GM23338 (cell line): ENCODE measurements at regions not wholly inside any gene's neighbourhood (a gene's known extent, or its start where the extent isn't known, plus 50 kb on each side); places are given as distances from the start of the nearest gene placed in this dataset.
A peak's percentile ranks its signal among the peaks of the same experiment; 100 is the strongest.

Experiments used
- ATAC-seq: fragments of 200-7000 bp; cut with Tn5 transposase; 3 replicates; pipeline ENCODE4 v1.9.1; 2020
- DNase-seq: peaks from one replicate; pipeline ENCODE4 v3.0.0-alpha.2; 2015; ENCODE audit warnings: low spot score
- H2AFZ ChIP-seq: fragments of 200-600 bp; sonication (generic); 2 replicates; pipeline ENCODE4 v1.8.0; 2016; ENCODE audit warnings: antibody characterized with exemption, mild to moderate bottlenecking, moderate library complexity
- H3F3A ChIP-seq: fragments of 200-600 bp; sonication (generic); replicated peaks from 2 replicates; pipeline ENCODE4 v1.8.0; 2017; ENCODE audit warnings: antibody characterized with exemption, mixed run types, low read depth
- H3K27ac ChIP-seq: fragments of 200-600 bp; sonication (generic); 2 replicates; pipeline ENCODE4 v1.6.1; 2016; ENCODE audit warnings: low read depth
- H3K27me3 ChIP-seq: fragments of 200-600 bp; sonication (generic); 2 replicates; pipeline ENCODE4 v1.8.0; 2016; ENCODE audit warnings: mild to moderate bottlenecking, mixed run types, moderate library complexity; ENCODE audit not compliant: insufficient read depth
- H3K36me3 ChIP-seq: fragments of 200-600 bp; sonication (generic); 2 replicates; pipeline ENCODE4 v1.8.0; 2016; ENCODE audit warnings: mild to moderate bottlenecking; ENCODE audit not compliant: insufficient read depth
- H3K4me1 ChIP-seq: fragments of 200-600 bp; sonication (generic); 2 replicates; pipeline ENCODE4 v1.8.0; 2016; ENCODE audit warnings: mild to moderate bottlenecking, moderate library complexity; ENCODE audit not compliant: insufficient read depth
- H3K4me2 ChIP-seq: fragments of 200-600 bp; sonication (generic); 2 replicates; pipeline ENCODE4 v1.7.1; 2017; ENCODE audit warnings: mixed run types
- H3K4me3 ChIP-seq: fragments of 200-600 bp; sonication (generic); 2 replicates; pipeline ENCODE4 v1.6.1; 2016; ENCODE audit warnings: mixed run types
- H3K79me2 ChIP-seq: fragments of 200-600 bp; sonication (generic); replicated peaks from 2 replicates; pipeline ENCODE4 v1.8.0; 2017; ENCODE audit warnings: mild to moderate bottlenecking; ENCODE audit not compliant: insufficient read depth
- H3K9me2 ChIP-seq: fragments of 200-600 bp; sonication (generic); 2 replicates; pipeline ENCODE4 v1.8.0; 2017; ENCODE audit not compliant: insufficient read depth
- H4K20me1 ChIP-seq: fragments of 200-600 bp; sonication (generic); replicated peaks from 2 replicates; pipeline ENCODE4 v1.8.0; 2017; ENCODE audit warnings: mild to moderate bottlenecking; ENCODE audit not compliant: insufficient read depth
- H3K27ac Mint-ChIP-seq: 2 replicates; pipeline ENCODE4 v1.8.0; 2020; ENCODE audit warnings: inconsistent platforms, mild to moderate bottlenecking, moderate library complexity, mixed read lengths
- H3K27me3 Mint-ChIP-seq: 3 replicates; pipeline ENCODE4 v1.8.0; 2022; ENCODE audit warnings: low read depth, mild to moderate bottlenecking, moderate library complexity, mixed read lengths, inconsistent platforms; ENCODE audit not compliant: insufficient read depth, poor library complexity
- H3K36me3 Mint-ChIP-seq: 3 replicates; pipeline ENCODE4 v1.8.0; 2021; ENCODE audit warnings: low read depth, mild to moderate bottlenecking, inconsistent platforms, moderate library complexity, mixed read lengths
- H3K4me1 Mint-ChIP-seq: 3 replicates; pipeline ENCODE4 v1.8.0; 2020; ENCODE audit warnings: mild to moderate bottlenecking, inconsistent platforms, mixed read lengths
- H3K4me3 Mint-ChIP-seq: 3 replicates; pipeline ENCODE4 v1.8.0; 2021; ENCODE audit warnings: moderate library complexity, mild to moderate bottlenecking, inconsistent platforms, mixed read lengths
- H3K9me3 Mint-ChIP-seq: 3 replicates; pipeline ENCODE4 v1.8.0; 2020; ENCODE audit warnings: moderate library complexity, mild to moderate bottlenecking, inconsistent platforms, mixed read lengths
- CREB1 ChIP-seq: fragments of 250-450 bp; sonication (Bioruptor Pico); IDR thresholded peaks from 2 replicates; pipeline ENCODE4 v1.5.0; 2020; ENCODE audit warnings: low read depth, mild to moderate bottlenecking, moderate library complexity
- EZH2 ChIP-seq: fragments of 200-600 bp; sonication (generic); IDR thresholded peaks from one replicate; pipeline ENCODE4 v1.8.0; 2017; ENCODE audit warnings: antibody characterized with exemption, mild to moderate bottlenecking, low read depth; ENCODE audit not compliant: unreplicated experiment
- EZH2phosphoT487 ChIP-seq: fragments of 200-600 bp; sonication (generic); IDR thresholded peaks from one replicate; pipeline ENCODE4 v1.8.1; 2018; ENCODE audit warnings: antibody characterized with exemption; ENCODE audit not compliant: unreplicated experiment
- JUNB ChIP-seq: IDR thresholded peaks from one replicate; pipeline ENCODE4 v1.6.1; 2016; ENCODE audit warnings: antibody characterized with exemption; ENCODE audit not compliant: unreplicated experiment
- NANOG ChIP-seq: IDR thresholded peaks from 2 replicates; pipeline ENCODE4 v1.6.1; 2016; ENCODE audit warnings: antibody characterized with exemption, borderline replicate concordance
- POLR2AphosphoS5 ChIP-seq: IDR thresholded peaks from 2 replicates; pipeline ENCODE4 v1.6.1; 2016; ENCODE audit warnings: antibody characterized with exemption, low read depth
- STAT1 ChIP-seq: IDR thresholded peaks from one replicate; pipeline ENCODE4 v1.6.1; 2016; ENCODE audit warnings: antibody characterized with exemption; ENCODE audit not compliant: unreplicated experiment
- ZNF114 ChIP-seq: fragments of 250-450 bp; sonication (Bioruptor Pico); IDR thresholded peaks from 2 replicates; pipeline ENCODE4 v1.5.0; 2020; ENCODE audit warnings: mild to moderate bottlenecking, moderate library complexity
- ZNF331 ChIP-seq: fragments of 250-450 bp; sonication (Bioruptor Pico); IDR thresholded peaks from 2 replicates; pipeline ENCODE4 v1.5.0; 2020; ENCODE audit warnings: low read depth, mild to moderate bottlenecking, moderate library complexity
- TF ChIP-seq, protein P1 (sequence below): IDR thresholded peaks from 2 replicates; pipeline ENCODE4 v1.6.1; 2016; ENCODE audit warnings: antibody characterized with exemption
- TF ChIP-seq, protein P2 (sequence below), 2 experiments: fragments of 200-600 bp in 1 of 2; sonication (generic) in 1 of 2; conservative IDR thresholded peaks; 2 replicates each; pipeline versions ENCODE4 v1.5.1 to v1.6.1; 2016 to 2017; ENCODE audit warnings: antibody characterized with exemption in 2 of 2, low read depth in 2 of 2, mild to moderate bottlenecking in 2 of 2, moderate library complexity in 1 of 2
- TF ChIP-seq, protein P3 (sequence below): fragments of 250-450 bp; sonication (Bioruptor Pico); IDR thresholded peaks from 2 replicates; pipeline ENCODE4 v1.5.0; 2020; ENCODE audit warnings: mild to moderate bottlenecking, moderate library complexity
- TF ChIP-seq, protein P4 (sequence below): IDR thresholded peaks from one replicate; pipeline ENCODE4 v1.6.1; 2018; ENCODE audit warnings: antibody characterized with exemption; ENCODE audit not compliant: unreplicated experiment

DNA sequence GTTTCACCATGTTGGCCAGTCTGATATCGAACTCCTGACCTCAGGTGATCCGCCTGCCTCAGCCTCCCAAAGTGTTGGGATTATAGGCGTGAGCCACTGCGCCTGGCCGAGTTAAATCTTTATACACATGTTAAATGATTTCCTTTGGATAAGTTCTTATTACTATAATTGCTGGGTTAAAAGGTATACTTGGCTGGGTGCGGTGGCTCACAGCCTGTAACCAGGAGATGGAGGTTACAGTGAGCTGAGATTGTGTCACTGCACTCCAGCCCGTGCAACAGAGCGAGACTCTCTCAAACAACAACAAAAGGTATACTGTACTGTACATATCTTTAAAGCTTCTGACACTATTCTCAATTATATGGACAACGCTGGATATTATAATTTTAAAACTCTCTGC lies 53.2 kb upstream of the CDK13 start:
- no peak overlapping the region for H3K27ac ChIP-seq
- Mint-ChIP-seq H3K4me3 (no peak overlapping the region; the same call in 2 of the 3 replicates), H3K27ac (no peak overlapping the region), H3K4me1 (peaks cover 3% of the 10 kb centered on the region; the same call in 1 of the 3 replicates), H3K9me3 (no peaks in the 10 kb centered on the region), H3K36me3 (no peaks in the 10 kb centered on the region), H3K27me3 (no peaks in the 10 kb centered on the region)
- 0 out of 2 replicates have a peak overlapping the region, but pooled peaks have one; percentile 1 for H2AFZ ChIP-seq
- DNase-seq (no peak), ATAC-seq (no peak)
- no peaks in the 10 kb centered on the region for H4K20me1 ChIP-seq
- no peak overlapping the region for H3K4me2 ChIP-seq
- H3K27me3 ChIP-seq, result no peaks in the 10 kb centered on the region
- TF ChIP-seq ZNF331 (CRISPR knock-in tag), result no peak
- TF ChIP-seq NANOG, result no peak
- no peak for TF ChIP-seq CREB1 (CRISPR knock-in tag)
- TF ChIP-seq POLR2AphosphoS5, result no peak
- TF ChIP-seq, protein P1, sequence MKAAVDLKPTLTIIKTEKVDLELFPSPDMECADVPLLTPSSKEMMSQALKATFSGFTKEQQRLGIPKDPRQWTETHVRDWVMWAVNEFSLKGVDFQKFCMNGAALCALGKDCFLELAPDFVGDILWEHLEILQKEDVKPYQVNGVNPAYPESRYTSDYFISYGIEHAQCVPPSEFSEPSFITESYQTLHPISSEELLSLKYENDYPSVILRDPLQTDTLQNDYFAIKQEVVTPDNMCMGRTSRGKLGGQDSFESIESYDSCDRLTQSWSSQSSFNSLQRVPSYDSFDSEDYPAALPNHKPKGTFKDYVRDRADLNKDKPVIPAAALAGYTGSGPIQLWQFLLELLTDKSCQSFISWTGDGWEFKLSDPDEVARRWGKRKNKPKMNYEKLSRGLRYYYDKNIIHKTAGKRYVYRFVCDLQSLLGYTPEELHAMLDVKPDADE, result no peak
- no peak for TF ChIP-seq JUNB
- TF ChIP-seq STAT1, result no peak
- no peak for TF ChIP-seq EZH2phosphoT487
- TF ChIP-seq, protein P2, sequence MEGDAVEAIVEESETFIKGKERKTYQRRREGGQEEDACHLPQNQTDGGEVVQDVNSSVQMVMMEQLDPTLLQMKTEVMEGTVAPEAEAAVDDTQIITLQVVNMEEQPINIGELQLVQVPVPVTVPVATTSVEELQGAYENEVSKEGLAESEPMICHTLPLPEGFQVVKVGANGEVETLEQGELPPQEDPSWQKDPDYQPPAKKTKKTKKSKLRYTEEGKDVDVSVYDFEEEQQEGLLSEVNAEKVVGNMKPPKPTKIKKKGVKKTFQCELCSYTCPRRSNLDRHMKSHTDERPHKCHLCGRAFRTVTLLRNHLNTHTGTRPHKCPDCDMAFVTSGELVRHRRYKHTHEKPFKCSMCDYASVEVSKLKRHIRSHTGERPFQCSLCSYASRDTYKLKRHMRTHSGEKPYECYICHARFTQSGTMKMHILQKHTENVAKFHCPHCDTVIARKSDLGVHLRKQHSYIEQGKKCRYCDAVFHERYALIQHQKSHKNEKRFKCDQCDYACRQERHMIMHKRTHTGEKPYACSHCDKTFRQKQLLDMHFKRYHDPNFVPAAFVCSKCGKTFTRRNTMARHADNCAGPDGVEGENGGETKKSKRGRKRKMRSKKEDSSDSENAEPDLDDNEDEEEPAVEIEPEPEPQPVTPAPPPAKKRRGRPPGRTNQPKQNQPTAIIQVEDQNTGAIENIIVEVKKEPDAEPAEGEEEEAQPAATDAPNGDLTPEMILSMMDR (conservative IDR thresholded peaks at IDR 0.05; ENCODE audit: low read depth in 2 of 2), result no peak
- TF ChIP-seq, protein P3, sequence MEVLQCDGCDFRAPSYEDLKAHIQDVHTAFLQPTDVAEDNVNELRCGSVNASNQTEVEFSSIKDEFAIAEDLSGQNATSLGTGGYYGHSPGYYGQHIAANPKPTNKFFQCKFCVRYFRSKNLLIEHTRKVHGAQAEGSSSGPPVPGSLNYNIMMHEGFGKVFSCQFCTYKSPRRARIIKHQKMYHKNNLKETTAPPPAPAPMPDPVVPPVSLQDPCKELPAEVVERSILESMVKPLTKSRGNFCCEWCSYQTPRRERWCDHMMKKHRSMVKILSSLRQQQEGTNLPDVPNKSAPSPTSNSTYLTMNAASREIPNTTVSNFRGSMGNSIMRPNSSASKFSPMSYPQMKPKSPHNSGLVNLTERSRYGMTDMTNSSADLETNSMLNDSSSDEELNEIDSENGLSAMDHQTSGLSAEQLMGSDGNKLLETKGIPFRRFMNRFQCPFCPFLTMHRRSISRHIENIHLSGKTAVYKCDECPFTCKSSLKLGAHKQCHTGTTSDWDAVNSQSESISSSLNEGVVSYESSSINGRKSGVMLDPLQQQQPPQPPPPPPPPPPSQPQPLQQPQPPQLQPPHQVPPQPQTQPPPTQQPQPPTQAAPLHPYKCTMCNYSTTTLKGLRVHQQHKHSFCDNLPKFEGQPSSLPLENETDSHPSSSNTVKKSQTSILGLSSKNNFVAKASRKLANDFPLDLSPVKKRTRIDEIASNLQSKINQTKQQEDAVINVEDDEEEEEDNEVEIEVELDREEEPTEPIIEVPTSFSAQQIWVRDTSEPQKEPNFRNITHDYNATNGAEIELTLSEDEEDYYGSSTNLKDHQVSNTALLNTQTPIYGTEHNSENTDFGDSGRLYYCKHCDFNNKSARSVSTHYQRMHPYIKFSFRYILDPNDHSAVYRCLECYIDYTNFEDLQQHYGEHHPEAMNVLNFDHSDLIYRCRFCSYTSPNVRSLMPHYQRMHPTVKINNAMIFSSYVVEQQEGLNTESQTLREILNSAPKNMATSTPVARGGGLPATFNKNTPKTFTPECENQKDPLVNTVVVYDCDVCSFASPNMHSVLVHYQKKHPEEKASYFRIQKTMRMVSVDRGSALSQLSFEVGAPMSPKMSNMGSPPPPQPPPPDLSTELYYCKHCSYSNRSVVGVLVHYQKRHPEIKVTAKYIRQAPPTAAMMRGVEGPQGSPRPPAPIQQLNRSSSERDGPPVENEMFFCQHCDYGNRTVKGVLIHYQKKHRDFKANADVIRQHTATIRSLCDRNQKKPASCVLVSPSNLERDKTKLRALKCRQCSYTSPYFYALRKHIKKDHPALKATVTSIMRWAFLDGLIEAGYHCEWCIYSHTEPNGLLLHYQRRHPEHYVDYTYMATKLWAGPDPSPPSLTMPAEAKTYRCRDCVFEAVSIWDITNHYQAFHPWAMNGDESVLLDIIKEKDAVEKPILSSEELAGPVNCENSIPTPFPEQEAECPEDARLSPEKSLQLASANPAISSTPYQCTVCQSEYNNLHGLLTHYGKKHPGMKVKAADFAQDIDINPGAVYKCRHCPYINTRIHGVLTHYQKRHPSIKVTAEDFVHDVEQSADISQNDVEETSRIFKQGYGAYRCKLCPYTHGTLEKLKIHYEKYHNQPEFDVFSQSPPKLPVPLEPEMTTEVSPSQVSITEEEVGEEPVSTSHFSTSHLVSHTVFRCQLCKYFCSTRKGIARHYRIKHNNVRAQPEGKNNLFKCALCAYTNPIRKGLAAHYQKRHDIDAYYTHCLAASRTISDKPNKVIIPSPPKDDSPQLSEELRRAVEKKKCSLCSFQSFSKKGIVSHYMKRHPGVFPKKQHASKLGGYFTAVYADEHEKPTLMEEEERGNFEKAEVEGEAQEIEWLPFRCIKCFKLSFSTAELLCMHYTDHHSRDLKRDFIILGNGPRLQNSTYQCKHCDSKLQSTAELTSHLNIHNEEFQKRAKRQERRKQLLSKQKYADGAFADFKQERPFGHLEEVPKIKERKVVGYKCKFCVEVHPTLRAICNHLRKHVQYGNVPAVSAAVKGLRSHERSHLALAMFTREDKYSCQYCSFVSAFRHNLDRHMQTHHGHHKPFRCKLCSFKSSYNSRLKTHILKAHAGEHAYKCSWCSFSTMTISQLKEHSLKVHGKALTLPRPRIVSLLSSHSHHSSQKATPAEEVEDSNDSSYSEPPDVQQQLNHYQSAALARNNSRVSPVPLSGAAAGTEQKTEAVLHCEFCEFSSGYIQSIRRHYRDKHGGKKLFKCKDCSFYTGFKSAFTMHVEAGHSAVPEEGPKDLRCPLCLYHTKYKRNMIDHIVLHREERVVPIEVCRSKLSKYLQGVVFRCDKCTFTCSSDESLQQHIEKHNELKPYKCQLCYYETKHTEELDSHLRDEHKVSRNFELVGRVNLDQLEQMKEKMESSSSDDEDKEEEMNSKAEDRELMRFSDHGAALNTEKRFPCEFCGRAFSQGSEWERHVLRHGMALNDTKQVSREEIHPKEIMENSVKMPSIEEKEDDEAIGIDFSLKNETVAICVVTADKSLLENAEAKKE (CRISPR knock-in tag), result no peak
- no peak for TF ChIP-seq ZNF114 (CRISPR knock-in tag)
- no peak for TF ChIP-seq EZH2
- TF ChIP-seq, protein P4, sequence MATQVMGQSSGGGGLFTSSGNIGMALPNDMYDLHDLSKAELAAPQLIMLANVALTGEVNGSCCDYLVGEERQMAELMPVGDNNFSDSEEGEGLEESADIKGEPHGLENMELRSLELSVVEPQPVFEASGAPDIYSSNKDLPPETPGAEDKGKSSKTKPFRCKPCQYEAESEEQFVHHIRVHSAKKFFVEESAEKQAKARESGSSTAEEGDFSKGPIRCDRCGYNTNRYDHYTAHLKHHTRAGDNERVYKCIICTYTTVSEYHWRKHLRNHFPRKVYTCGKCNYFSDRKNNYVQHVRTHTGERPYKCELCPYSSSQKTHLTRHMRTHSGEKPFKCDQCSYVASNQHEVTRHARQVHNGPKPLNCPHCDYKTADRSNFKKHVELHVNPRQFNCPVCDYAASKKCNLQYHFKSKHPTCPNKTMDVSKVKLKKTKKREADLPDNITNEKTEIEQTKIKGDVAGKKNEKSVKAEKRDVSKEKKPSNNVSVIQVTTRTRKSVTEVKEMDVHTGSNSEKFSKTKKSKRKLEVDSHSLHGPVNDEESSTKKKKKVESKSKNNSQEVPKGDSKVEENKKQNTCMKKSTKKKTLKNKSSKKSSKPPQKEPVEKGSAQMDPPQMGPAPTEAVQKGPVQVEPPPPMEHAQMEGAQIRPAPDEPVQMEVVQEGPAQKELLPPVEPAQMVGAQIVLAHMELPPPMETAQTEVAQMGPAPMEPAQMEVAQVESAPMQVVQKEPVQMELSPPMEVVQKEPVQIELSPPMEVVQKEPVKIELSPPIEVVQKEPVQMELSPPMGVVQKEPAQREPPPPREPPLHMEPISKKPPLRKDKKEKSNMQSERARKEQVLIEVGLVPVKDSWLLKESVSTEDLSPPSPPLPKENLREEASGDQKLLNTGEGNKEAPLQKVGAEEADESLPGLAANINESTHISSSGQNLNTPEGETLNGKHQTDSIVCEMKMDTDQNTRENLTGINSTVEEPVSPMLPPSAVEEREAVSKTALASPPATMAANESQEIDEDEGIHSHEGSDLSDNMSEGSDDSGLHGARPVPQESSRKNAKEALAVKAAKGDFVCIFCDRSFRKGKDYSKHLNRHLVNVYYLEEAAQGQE, result no peak
- no peaks in the 10 kb centered on the region for H3F3A ChIP-seq
- H3K79me2 ChIP-seq, result no peaks in the 10 kb centered on the region
- H3K4me3 ChIP-seq, result no peak overlapping the region
- H3K36me3 ChIP-seq, result no peaks in the 10 kb centered on the region
- no peaks in the 10 kb centered on the region; the same call in 1 of the 2 replicates for H3K9me2 ChIP-seq
- H3K4me1 ChIP-seq, result no peaks in the 10 kb centered on the region; the same call in 1 of the 2 replicates
